ENCODE measurements at regions not wholly inside any gene's neighbourhood (a gene's known extent, or its start where the extent isn't known, plus 50 kb on each side); places are given as distances from the start of the nearest gene placed in this dataset.

DNA sequence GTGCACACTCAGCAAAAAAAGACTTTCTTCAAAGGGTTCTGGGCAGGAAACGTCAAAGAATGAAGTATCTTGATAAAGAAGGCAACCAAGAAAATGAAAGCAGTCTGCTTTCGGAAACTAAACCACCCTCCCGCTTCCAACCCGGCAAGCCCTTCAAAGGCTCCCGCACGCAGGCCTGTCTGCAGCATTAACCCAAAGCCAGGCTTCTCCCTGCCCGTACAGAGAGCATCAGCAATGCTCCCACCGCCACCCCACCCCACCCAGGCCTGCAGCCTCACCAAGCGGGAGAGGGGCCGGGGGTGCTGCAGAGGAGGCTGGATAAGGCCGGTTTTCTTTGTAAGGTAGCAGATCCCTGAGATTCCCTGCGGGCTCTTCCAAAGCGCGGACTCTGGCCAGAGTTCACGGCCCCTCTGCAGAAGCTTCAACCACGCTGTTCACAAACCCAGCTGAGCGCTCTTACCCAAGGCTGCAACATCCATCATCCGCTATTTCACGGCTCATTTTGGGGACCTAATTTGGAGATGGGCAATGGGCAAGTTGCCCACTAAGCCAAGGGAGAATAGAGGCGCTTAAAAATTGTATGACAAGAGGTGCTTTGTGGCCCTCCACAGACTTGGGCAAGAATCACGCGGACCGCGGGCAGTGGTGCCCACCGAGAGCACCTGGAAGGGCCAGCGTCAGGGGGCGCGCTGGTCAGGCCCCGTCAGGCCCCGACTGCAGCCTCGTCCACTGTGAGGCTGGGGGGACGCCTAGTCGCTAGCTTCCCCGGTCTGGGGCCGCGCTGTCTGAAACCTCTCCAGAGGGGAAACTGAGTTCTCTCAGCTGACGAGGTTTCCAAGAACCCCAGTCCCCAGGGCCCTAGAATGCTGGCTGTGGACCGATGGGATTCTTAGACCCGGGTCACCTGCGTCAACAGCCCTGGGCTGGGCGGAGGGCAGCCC is 225.4 kb upstream of the ID2 start:
- Histone ChIP-seq H3K9me3 (ENCODE audit: control insufficient read depth, low read depth, low read length) (no peaks in the 10 kb centered on the region), H4K91ac (ENCODE audit: insufficient read length, low read depth, low read length) (no peak overlapping the region), H3K27ac (ENCODE audit: insufficient read length, low read depth, low read length) (no peak overlapping the region), H3K23ac (ENCODE audit: insufficient read length, low read depth, low read length) (no peak overlapping the region), H2AK5ac (ENCODE audit: insufficient read length, low read length) (no peak overlapping the region), H3K9ac (ENCODE audit: extremely low read depth, insufficient read length, low read length) (no peak overlapping the region), H2BK15ac (ENCODE audit: low read depth, low read length) (no peak overlapping the region), H4K5ac (ENCODE audit: insufficient read length, low read depth, low read length) (no peak overlapping the region), H2BK5ac (ENCODE audit: insufficient read length, low read length) (no peak overlapping the region), H3K4me2 (ENCODE audit: insufficient read depth, insufficient read length, low read length) (no peak overlapping the region), H2BK20ac (ENCODE audit: low read depth, low read length, poor library complexity, severe bottlenecking) (no peak overlapping the region), H3K14ac (ENCODE audit: insufficient read depth, low read length) (no peak overlapping the region; the same call in 1 of the 2 replicates), H3K56ac (ENCODE audit: insufficient read length, low read depth, low read length) (no peak overlapping the region), H2BK12ac (ENCODE audit: insufficient read length, low read depth, low read length) (no peak overlapping the region), H3K27me3 (ENCODE audit: insufficient read depth, low read length) (no peaks in the 10 kb centered on the region), H3K79me1 (ENCODE audit: insufficient read depth, low read depth, low read length, poor library complexity, severe bottlenecking) (no peaks in the 10 kb centered on the region), H2AFZ (ENCODE audit: low read length) (no peak overlapping the region), H3T11ph (ENCODE audit: low read length) (no peak overlapping the region), H3K4ac (ENCODE audit: low read depth, low read length) (no peak overlapping the region), H3K4me1 (ENCODE audit: insufficient read depth, low read length) (no peaks in the 10 kb centered on the region), H3K23me2 (ENCODE audit: insufficient read length, low read depth, low read length, poor library complexity, severe bottlenecking) (no peaks in the 10 kb centered on the region), H4K8ac (replicated peaks; ENCODE audit: insufficient read length, low read depth, low read length) (no peak overlapping the region), H2BK120ac (ENCODE audit: low read depth, low read length, poor library complexity, severe bottlenecking) (no peak overlapping the region), H3K79me2 (ENCODE audit: insufficient read depth, low read length) (no peaks in the 10 kb centered on the region), H3K18ac (ENCODE audit: insufficient read length, low read depth, low read length) (no peak overlapping the region), H4K20me1 (ENCODE audit: control insufficient read depth, insufficient read depth, insufficient read length) (no peaks in the 10 kb centered on the region)
- Mint-ChIP-seq H3K27ac (peak overlapping the region in 1 of 3 experiments; percentile 27; a peak in 1 of 7 replicates), H3K9me3 (peaks cover 0 to under 1% of the 10 kb centered on the region in 2 experiments; a peak in 2 of 5 replicates), H3K36me3 (ENCODE audit: insufficient read depth in 1 of 3, low read depth in 3 of 3) (peaks cover 0 to under 1% (median 0%) of the 10 kb centered on the region in 3 experiments; a peak in 1 of 7 replicates), H3K4me1 (peaks cover 7 to 11% of the 10 kb centered on the region in 2 experiments; a peak in 3 of 4 replicates), H3K27me3 (ENCODE audit: low read depth) (no peaks in the 10 kb centered on the region), H3K4me3 (no peak overlapping the region)
- DNase-seq = no peak
- WGBS (ENCODE audit: extremely low coverage, insufficient read length, low lambda C conversion rate) = no CpG with 5 or more reads among the region's 41 CpGs
- no peak for TF ChIP-seq CTCF (conservative IDR thresholded peaks at IDR 0.05)

Data from H9 (cell line).